22Rv1 (cell line): ENCODE measurements at regions not wholly inside any gene's neighbourhood (a gene's known extent, or its start where the extent isn't known, plus 50 kb on each side); places are given as distances from the start of the nearest gene placed in this dataset.
"Not testable (repeated sequence)": the region's sequence is repeated elsewhere in the genome, so short reads cannot be mapped to it uniquely, and the experiment has no call there.

Experiments
- H3K27ac ChIP-seq: fragments of 450-650 bp; 2 replicates; pipeline ENCODE4 v1.5.1; 2017
- CTCF ChIP-seq: fragments of 450-650 bp; IDR thresholded peaks from 2 replicates; pipeline ENCODE4 v1.5.1; 2017; ENCODE audit warnings: mild to moderate bottlenecking

GRCh38 chr7:150044771-150045170 lies 171.0 kb downstream of the ATP6V0E2 start:
- H3K27ac ChIP-seq = not testable (repeated sequence)

GRCh38 chr7:150045596-150045995 lies 171.8 kb downstream of the ATP6V0E2 start:
- H3K27ac ChIP-seq = not testable (repeated sequence)
- TF ChIP-seq CTCF = peak; percentile 42

- not testable (repeated sequence) for H3K27ac ChIP-seq
Observed at GRCh38 chr7:150046290-150047194, 172.8 kb downstream of the ATP6V0E2 start.

- not testable (repeated sequence) for H3K27ac ChIP-seq
Observed at GRCh38 chr7:150047329-150047728, 173.6 kb downstream of the ATP6V0E2 start.

- H3K27ac ChIP-seq = not testable (repeated sequence)
Observed at GRCh38 chr7:150047772-150048171, 174.0 kb downstream of the ATP6V0E2 start.

- not testable (repeated sequence) for H3K27ac ChIP-seq
Observed at GRCh38 chr7:150048244-150049011, 174.7 kb downstream of the ATP6V0E2 start.

GRCh38 chr7:150049012-150049655 lies 175.4 kb downstream of the ATP6V0E2 start:
- H3K27ac ChIP-seq = not testable (repeated sequence)

- H3K27ac ChIP-seq = not testable (repeated sequence)
Observed at GRCh38 chr7:150053396-150053795, 179.6 kb downstream of the ATP6V0E2 start.

GRCh38 chr7:150054242-150054641 lies 180.5 kb downstream of the ATP6V0E2 start:
- H3K27ac ChIP-seq = not testable (repeated sequence)

- H3K27ac ChIP-seq = not testable (repeated sequence)
Observed at GRCh38 chr7:150060259-150061221, 186.8 kb downstream of the ATP6V0E2 start.

- not testable (repeated sequence) for H3K27ac ChIP-seq
Observed at GRCh38 chr7:150063195-150063594, 189.4 kb downstream of the ATP6V0E2 start.

- H3K27ac ChIP-seq = not testable (repeated sequence)
Observed at GRCh38 chr7:150069555-150070313, 196.0 kb downstream of the ATP6V0E2 start.

GRCh38 chr7:150077543-150077942 lies 203.8 kb downstream of the ATP6V0E2 start:
- H3K27ac ChIP-seq = not testable (repeated sequence)

GRCh38 chr7:150081865-150082264 lies 208.1 kb downstream of the ATP6V0E2 start:
- H3K27ac ChIP-seq = not testable (repeated sequence)

- not testable (repeated sequence) for H3K27ac ChIP-seq
Observed at GRCh38 chr7:150084724-150085123, 211.0 kb downstream of the ATP6V0E2 start.

GRCh38 chr7:150087478-150087877 lies 213.7 kb downstream of the ATP6V0E2 start:
- H3K27ac ChIP-seq = not testable (repeated sequence)

- H3K27ac ChIP-seq = not testable (repeated sequence)
Observed at GRCh38 chr7:150089139-150089538, 215.4 kb downstream of the ATP6V0E2 start.

GRCh38 chr7:150090776-150091175 lies 217.0 kb downstream of the ATP6V0E2 start:
- not testable (repeated sequence) for H3K27ac ChIP-seq

GRCh38 chr7:150093897-150094296 lies 220.1 kb downstream of the ATP6V0E2 start:
- not testable (repeated sequence) for H3K27ac ChIP-seq
